CD8-positive, alpha-beta memory T cell (primary cell): ENCODE measurements at regions not wholly inside any gene's neighbourhood (a gene's known extent, or its start where the extent isn't known, plus 50 kb on each side); places are given as distances from the start of the nearest gene placed in this dataset.

Experiments
- CTCF ChIA-PET: fragments of 350-600 bp; sonication (Branson Sonifier 250); formaldehyde crosslinking; loops from one replicate; lab custom pipeline; 2021; ENCODE audit warnings: antibody characterized with exemption; lab: Charles Lee
- POLR2A ChIA-PET: fragments of 350-600 bp; sonication (Branson Sonifier 250); formaldehyde crosslinking; loops from one replicate; lab custom pipeline; 2021; ENCODE audit warnings: antibody characterized with exemption; lab: Charles Lee
- DNase-seq, 5 donors: peaks; one replicate each; pipeline versions ENCODE4 v3.0.0 to v3.0.0-alpha.2; 2020 to 2022; ENCODE audit warnings: mixed read lengths in 1 of 5
- H3K27ac ChIP-seq: one replicate; pipeline ENCODE4 v1.7.0; 2013; ENCODE audit warnings: low read depth, mild to moderate bottlenecking, low read length, moderate library complexity
- H3K27me3 ChIP-seq: 2 replicates; pipeline ENCODE4 v1.7.0; 2013; ENCODE audit warnings: low read length, mild to moderate bottlenecking; ENCODE audit not compliant: insufficient read depth, poor library complexity, severe bottlenecking
- H3K36me3 ChIP-seq: 2 replicates; pipeline ENCODE4 v1.7.0; 2013; ENCODE audit warnings: mild to moderate bottlenecking, low read length, moderate library complexity; ENCODE audit not compliant: insufficient read depth
- H3K4me1 ChIP-seq: 2 replicates; pipeline ENCODE4 v1.7.0; 2013; ENCODE audit warnings: mild to moderate bottlenecking, low read length, moderate library complexity; ENCODE audit not compliant: insufficient read depth
- H3K4me3 ChIP-seq: 2 replicates; pipeline ENCODE4 v1.7.0; 2013; ENCODE audit warnings: mild to moderate bottlenecking, low read length
- H3K9me3 ChIP-seq: 2 replicates; pipeline ENCODE4 v1.7.0; 2013; ENCODE audit warnings: mild to moderate bottlenecking, low read length
- H3K27ac Mint-ChIP-seq, 8 donors: one replicate each; pipeline ENCODE4 v1.8.0; 2020 to 2021; ENCODE audit warnings: mixed read lengths in 8 of 8, mild to moderate bottlenecking in 6 of 8, inconsistent platforms in 3 of 8, moderate library complexity in 3 of 8
- H3K27me3 Mint-ChIP-seq, 2 donors: one replicate each; pipeline ENCODE4 v1.8.0; 2020 to 2021; ENCODE audit warnings: mixed read lengths in 2 of 2, mild to moderate bottlenecking in 1 of 2, moderate library complexity in 1 of 2
- H3K36me3 Mint-ChIP-seq, 3 donors: one replicate each; pipeline ENCODE4 v1.8.0; 2020 to 2021; ENCODE audit warnings: mixed read lengths in 3 of 3, inconsistent platforms in 1 of 3, mild to moderate bottlenecking in 1 of 3
- H3K4me1 Mint-ChIP-seq, 3 donors: one replicate each; pipeline ENCODE4 v1.8.0; 2020 to 2021; ENCODE audit warnings: mixed read lengths in 3 of 3, inconsistent platforms in 1 of 3, mild to moderate bottlenecking in 1 of 3
- H3K4me3 Mint-ChIP-seq, 7 donors: one replicate each; pipeline ENCODE4 v1.8.0; 2020 to 2021; ENCODE audit warnings: mixed read lengths in 7 of 7, mild to moderate bottlenecking in 6 of 7, moderate library complexity in 4 of 7, inconsistent platforms in 2 of 7
- H3K9me3 Mint-ChIP-seq, 5 donors: one replicate each; pipeline ENCODE4 v1.8.0; 2020 to 2022; ENCODE audit warnings: mixed read lengths in 5 of 5, mild to moderate bottlenecking in 3 of 5, moderate library complexity in 2 of 5, inconsistent platforms in 1 of 5

DNA sequence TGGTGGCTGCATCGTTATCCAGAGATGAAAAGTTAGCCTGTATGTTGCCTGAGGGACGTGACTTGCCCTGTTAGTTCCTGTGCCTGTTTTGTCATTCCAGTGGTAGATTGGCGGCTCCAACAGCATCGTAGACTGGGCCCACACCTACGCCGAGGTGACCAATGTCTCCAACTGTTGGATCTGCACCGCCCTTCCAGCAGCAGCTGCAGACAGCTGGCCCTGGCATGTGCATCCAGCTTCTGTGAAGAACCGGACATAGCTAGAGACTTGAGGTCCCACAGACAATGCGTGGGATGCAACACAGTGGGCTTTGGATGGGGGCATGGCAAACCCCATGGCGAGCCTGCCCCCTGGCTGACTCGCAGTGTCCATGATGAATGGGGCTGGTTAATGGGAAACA, 93.0 kb upstream of the TMPO start:
- H3K27me3 Mint-ChIP-seq: peaks cover 0 to 2% of the 10 kb centered on the region in 2 donors
- no peaks in the 10 kb centered on the region for H3K4me1 ChIP-seq
- POLR2A ChIA-PET: no interaction called here

DNA sequence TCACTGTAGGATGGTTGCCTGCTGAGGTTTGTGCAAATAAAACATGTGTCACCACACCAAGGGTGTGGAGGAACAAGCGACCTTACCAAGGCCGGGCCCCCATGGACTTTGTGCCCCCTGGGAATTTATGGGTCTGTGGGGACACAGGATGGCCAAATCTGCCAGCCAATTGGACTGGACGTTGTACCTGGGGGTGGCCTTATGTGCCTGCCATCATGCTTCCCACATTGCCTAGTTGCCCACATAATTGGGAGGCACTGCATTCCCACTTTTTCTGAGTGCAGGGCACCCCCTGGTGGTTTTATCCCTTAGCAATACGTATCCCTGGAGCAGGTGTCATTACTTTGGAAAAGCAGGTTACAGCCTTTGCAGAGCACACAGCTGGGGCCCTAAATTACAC, 92.6 kb upstream of the TMPO start:
- POLR2A ChIA-PET: no interaction called here
- no peaks in the 10 kb centered on the region for H3K9me3 Mint-ChIP-seq
- Histone ChIP-seq H3K27ac (no peak overlapping the region), H3K27me3 (no peaks in the 10 kb centered on the region), H3K36me3 (no peaks in the 10 kb centered on the region), H3K4me3 (no peak overlapping the region), H3K9me3 (no peaks in the 10 kb centered on the region), H3K4me1 (no peaks in the 10 kb centered on the region)
- CTCF ChIA-PET: no interaction called here
- H3K27ac Mint-ChIP-seq: no peak overlapping the region
- H3K4me3 Mint-ChIP-seq: no peak overlapping the region
- peaks cover 2 to 6% (median 6%) of the 10 kb centered on the region in 3 donors for H3K4me1 Mint-ChIP-seq
- H3K36me3 Mint-ChIP-seq: no peaks in the 10 kb centered on the region
- H3K27me3 Mint-ChIP-seq: no peaks in the 10 kb centered on the region
- no peak for DNase-seq

More for the DNA sequence above, 93.0 kb upstream of the TMPO start:
- no peak for DNase-seq
- Histone ChIP-seq H3K9me3 (no peaks in the 10 kb centered on the region), H3K36me3 (no peaks in the 10 kb centered on the region), H3K27ac (no peak overlapping the region), H3K4me3 (no peak overlapping the region), H3K27me3 (no peaks in the 10 kb centered on the region)
- Mint-ChIP-seq H3K4me3 (no peak overlapping the region), H3K27ac (no peak overlapping the region), H3K36me3 (peaks cover 0 to 3% (median 0%) of the 10 kb centered on the region in 3 donors), H3K9me3 (peaks cover 0 to under 1% (median 0%) of the 10 kb centered on the region in 5 donors), H3K4me1 (peaks cover 2 to 6% (median 6%) of the 10 kb centered on the region in 3 donors)
- CTCF ChIA-PET: no interaction called here

DNA sequence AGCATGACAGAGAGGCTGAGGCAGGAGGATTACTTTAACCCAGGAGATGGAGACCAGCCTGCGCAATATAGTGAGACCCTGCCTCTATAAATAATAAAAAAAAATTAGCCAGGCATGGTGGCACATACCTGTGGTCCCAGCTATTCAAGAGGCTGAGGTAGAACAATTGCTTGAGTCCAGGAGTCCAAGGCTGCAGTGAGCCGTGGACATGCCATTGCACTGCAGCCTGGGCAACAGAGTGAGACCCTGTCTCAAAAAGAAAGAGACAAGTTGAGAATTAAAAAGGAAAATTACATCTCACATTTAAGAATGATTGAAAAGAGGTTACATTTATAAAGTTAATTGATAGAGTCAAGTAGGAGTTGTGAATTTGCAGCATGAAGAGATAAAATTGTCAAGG, 91.4 kb upstream of the TMPO start:
- no peaks in the 10 kb centered on the region for H3K36me3 ChIP-seq
- no peaks in the 10 kb centered on the region for H3K27me3 ChIP-seq
- H3K4me3 Mint-ChIP-seq: no peak overlapping the region
- H3K27ac Mint-ChIP-seq: no peak overlapping the region
- no peak overlapping the region for H3K27ac ChIP-seq
- H3K9me3 ChIP-seq: no peaks in the 10 kb centered on the region
- peaks cover 2 to 6% (median 6%) of the 10 kb centered on the region in 3 donors for H3K4me1 Mint-ChIP-seq
- H3K9me3 Mint-ChIP-seq: no peaks in the 10 kb centered on the region
- no peaks in the 10 kb centered on the region for H3K36me3 Mint-ChIP-seq
- peaks cover 0 to 3% of the 10 kb centered on the region in 2 donors for H3K27me3 Mint-ChIP-seq
- CTCF ChIA-PET: interaction anchor here (1.1 to 2.1 kb wide), 2 partner anchors 25 to 67 kb away, joined by 3 to 6 read pairs; no protein-coding TSS in a partner anchor
- DNase-seq: no peak
- H3K4me1 ChIP-seq: no peaks in the 10 kb centered on the region
- POLR2A ChIA-PET: no interaction called here
- no peak overlapping the region for H3K4me3 ChIP-seq

DNA sequence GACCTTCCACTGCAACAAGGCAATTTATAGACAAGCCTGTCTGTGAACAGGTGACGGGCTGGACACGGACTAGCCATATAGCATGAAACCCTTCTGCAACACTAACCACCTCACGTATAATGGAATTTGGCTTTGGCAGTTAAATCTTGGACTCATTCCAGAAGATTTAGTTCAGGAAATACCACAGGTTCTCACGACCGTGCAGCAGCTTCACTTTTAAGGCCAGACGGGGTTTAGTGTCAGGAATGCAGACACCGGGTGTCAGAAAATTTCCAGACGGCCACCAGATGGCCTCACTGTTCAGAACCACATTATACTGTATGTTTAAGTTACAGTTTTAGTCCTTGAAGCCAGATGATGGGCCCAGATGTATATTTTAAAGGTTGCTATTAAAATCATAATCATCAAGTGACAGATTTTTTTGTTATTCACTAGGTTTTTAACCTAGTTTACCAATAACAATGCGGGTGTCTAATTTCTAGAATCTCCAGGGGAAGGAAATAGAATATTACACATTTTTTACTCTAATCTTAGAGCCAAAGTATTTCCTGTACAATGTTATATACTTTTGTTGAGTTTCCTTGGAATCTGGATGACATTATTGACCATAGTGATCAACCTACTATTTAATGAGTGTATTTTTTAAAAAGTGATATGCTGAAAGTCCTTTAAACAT, 90.5 kb upstream of the TMPO start:
- DNase-seq: peak; percentile 8 to 59 (median 21)
- Histone ChIP-seq H3K9me3 (no peaks in the 10 kb centered on the region), H3K27me3 (no peaks in the 10 kb centered on the region), H3K4me3 (no peak overlapping the region), H3K27ac (no peak overlapping the region), H3K36me3 (no peaks in the 10 kb centered on the region), H3K4me1 (no peaks in the 10 kb centered on the region)
- ChIA-PET CTCF (interaction anchor here (1.1 to 2.1 kb wide), 2 partner anchors 26 to 67 kb away, joined by 3 to 6 read pairs; no protein-coding TSS in a partner anchor), POLR2A (no interaction called here)
- no peak overlapping the region for H3K4me3 Mint-ChIP-seq
- no peaks in the 10 kb centered on the region for H3K36me3 Mint-ChIP-seq
- H3K9me3 Mint-ChIP-seq: no peaks in the 10 kb centered on the region
- H3K27ac Mint-ChIP-seq: no peak overlapping the region
- peaks cover 3% of the 10 kb centered on the region in 2 donors for H3K27me3 Mint-ChIP-seq
- peaks cover 2 to 6% (median 6%) of the 10 kb centered on the region in 3 donors for H3K4me1 Mint-ChIP-seq

DNA sequence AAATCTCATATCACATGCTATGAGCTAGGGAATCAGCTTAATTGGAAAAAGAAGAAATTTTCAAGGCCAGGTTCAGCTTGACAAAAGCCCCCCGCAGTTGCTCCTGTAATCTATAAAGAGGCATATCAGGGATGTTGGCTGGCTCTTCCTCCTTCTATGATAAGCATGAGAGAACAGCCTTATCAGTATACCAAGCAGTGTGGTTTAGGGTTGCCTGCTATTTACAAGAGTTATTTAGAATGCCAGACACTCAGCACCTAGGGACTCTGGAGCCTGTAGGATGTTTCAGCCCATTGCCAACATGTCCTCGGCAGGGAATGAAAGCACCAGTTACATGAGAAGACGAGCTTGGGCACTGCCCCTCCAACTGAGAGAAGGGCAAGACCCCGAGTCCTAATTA, 89.5 kb upstream of the TMPO start:
- Mint-ChIP-seq H3K36me3 (no peaks in the 10 kb centered on the region), H3K27ac (no peak overlapping the region), H3K4me1 (peaks cover 2 to 6% (median 6%) of the 10 kb centered on the region in 3 donors), H3K4me3 (no peak overlapping the region), H3K27me3 (peaks cover 3% of the 10 kb centered on the region in 2 donors), H3K9me3 (no peaks in the 10 kb centered on the region)
- POLR2A ChIA-PET: interaction anchor here (0.7 kb wide), 1 partner anchor 156 kb away, joined by 5 read pairs; no protein-coding TSS in a partner anchor
- CTCF ChIA-PET: interaction anchor here (0.9 to 2.1 kb wide), 2 partner anchors 27 to 66 kb away, joined by 4 to 6 read pairs; no protein-coding TSS in a partner anchor
- Histone ChIP-seq H3K36me3 (no peaks in the 10 kb centered on the region), H3K9me3 (no peaks in the 10 kb centered on the region), H3K27ac (no peak overlapping the region), H3K4me1 (no peaks in the 10 kb centered on the region), H3K27me3 (no peaks in the 10 kb centered on the region), H3K4me3 (no peak overlapping the region)
- DNase-seq: no peak

DNA sequence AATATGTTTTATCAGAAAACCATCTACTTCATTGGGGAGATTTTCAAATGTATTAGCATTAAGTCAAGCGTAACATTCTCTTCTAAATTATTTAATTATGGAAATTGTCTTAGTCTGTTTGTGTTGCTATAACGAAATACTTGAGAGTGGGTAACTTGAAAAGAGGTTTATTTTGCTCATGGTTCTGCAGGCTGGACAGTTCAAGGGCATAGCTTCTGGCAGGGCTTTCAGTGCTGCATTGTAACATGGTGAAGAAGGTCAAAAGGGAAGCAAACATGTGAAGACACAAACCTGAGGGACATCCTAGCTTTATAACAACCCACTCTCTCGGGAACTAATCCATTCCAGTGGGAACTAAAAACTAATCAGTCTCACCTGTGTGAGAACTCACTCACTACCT, 84.3 kb upstream of the TMPO start:
- Histone ChIP-seq H3K27me3 (no peaks in the 10 kb centered on the region), H3K4me3 (no peak overlapping the region), H3K27ac (no peak overlapping the region), H3K9me3 (no peaks in the 10 kb centered on the region), H3K4me1 (no peaks in the 10 kb centered on the region), H3K36me3 (no peaks in the 10 kb centered on the region)
- H3K27me3 Mint-ChIP-seq: peaks cover 11 to 35% of the 10 kb centered on the region in 2 donors
- peaks cover 7 to 13% (median 11%) of the 10 kb centered on the region in 5 donors for H3K9me3 Mint-ChIP-seq
- no peaks in the 10 kb centered on the region for H3K4me1 Mint-ChIP-seq
- DNase-seq: no peak
- H3K27ac Mint-ChIP-seq: no peak overlapping the region
- POLR2A ChIA-PET: no interaction called here
- CTCF ChIA-PET: no interaction called here
- no peaks in the 10 kb centered on the region for H3K36me3 Mint-ChIP-seq
- H3K4me3 Mint-ChIP-seq: no peak overlapping the region

DNA sequence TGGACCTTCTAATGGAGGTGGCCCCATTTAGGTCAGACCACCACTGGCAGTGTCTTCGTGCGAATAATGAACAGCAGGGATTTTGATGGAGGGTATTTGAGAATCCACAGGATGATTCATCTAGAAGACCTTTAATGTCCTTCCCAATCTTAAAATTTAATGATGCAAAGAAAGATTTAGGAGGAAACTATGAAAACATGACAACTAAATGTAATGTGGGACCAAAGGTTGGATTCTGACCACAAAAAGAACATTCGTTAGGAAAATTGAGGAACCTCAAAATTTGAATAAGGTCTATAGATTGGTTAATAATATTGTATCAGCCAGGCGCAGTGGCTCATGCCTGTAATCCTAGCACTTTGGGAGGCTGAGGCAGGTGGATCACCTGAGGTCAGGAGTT, 78.2 kb upstream of the TMPO start:
- POLR2A ChIA-PET: no interaction called here

DNA sequence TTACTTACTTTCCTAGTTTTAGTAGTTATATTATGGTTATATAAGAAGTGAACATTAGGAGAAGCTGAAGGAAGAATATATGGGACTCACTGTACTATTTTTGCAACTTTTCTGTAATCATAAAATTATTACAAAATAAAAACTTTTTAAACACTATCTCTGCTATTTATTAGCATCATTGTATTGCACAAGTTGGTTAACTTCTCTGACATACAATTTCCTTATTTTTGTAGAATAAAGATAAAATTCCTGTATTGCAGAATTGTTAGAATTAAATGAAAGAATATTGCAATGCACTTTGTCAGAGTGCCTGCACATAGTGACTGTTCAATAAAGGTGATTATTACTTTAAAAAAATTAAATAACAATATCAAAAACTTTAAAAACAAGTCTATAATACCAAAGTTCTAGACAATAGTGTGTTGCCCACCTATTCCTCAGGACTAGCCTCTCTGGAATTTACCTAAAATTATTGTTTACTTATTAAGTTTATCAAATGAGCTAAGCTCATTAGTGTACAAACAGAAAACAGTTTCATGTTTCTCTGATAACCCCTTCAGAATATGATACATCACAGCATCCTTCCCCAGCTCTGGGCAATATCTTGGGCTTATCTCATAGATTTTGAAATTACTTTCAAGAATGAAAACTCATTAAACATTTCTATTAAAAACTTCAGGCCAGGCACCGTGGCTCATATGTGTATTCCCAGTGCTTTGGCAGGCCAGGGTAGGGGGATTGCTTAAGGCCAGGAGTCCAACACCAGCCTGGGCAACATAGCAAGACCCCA, 77.4 kb upstream of the TMPO start:
- no peak for DNase-seq
- Mint-ChIP-seq H3K4me3 (no peak overlapping the region), H3K9me3 (peaks cover 7 to 13% (median 11%) of the 10 kb centered on the region in 5 donors), H3K4me1 (no peaks in the 10 kb centered on the region), H3K27ac (no peak overlapping the region), H3K36me3 (peaks cover 0 to 5% (median 0%) of the 10 kb centered on the region in 3 donors), H3K27me3 (peaks cover 32 to 63% of the 10 kb centered on the region in 2 donors)
- POLR2A ChIA-PET: no interaction called here
- Histone ChIP-seq H3K27me3 (peaks cover 7% of the 10 kb centered on the region), H3K4me3 (no peak overlapping the region), H3K4me1 (no peaks in the 10 kb centered on the region), H3K27ac (no peak overlapping the region), H3K36me3 (no peaks in the 10 kb centered on the region), H3K9me3 (no peaks in the 10 kb centered on the region)
- CTCF ChIA-PET: no interaction called here

More for the DNA sequence above, 78.2 kb upstream of the TMPO start:
- Mint-ChIP-seq H3K27ac (no peak overlapping the region), H3K9me3 (peaks cover 7 to 13% (median 11%) of the 10 kb centered on the region in 5 donors), H3K36me3 (peaks cover 0 to 5% (median 0%) of the 10 kb centered on the region in 3 donors), H3K4me1 (no peaks in the 10 kb centered on the region), H3K4me3 (no peak overlapping the region), H3K27me3 (peaks cover 32 to 63% of the 10 kb centered on the region in 2 donors)
- H3K36me3 ChIP-seq: no peaks in the 10 kb centered on the region
- CTCF ChIA-PET: no interaction called here
- DNase-seq: no peak
- no peaks in the 10 kb centered on the region for H3K4me1 ChIP-seq
- no peaks in the 10 kb centered on the region for H3K9me3 ChIP-seq
- peaks cover 7% of the 10 kb centered on the region for H3K27me3 ChIP-seq
- no peak overlapping the region for H3K27ac ChIP-seq
- H3K4me3 ChIP-seq: no peak overlapping the region
